ENCODE measurements at regions not wholly inside any gene's neighbourhood (a gene's known extent, or its start where the extent isn't known, plus 50 kb on each side); places are given as distances from the start of the nearest gene placed in this dataset.

GRCh38 chr14:95406756-95407277, 87.1 kb upstream of the CLMN start:
- Histone ChIP-seq H3K9me2 (replicated peaks; ENCODE audit: insufficient read depth, low read length) (no peaks in the 10 kb centered on the region), H3K27me3 (ENCODE audit: low read length) (no peaks in the 10 kb centered on the region), H3K79me2 (ENCODE audit: low read length) (no peaks in the 10 kb centered on the region), H3K27ac (ENCODE audit: low read length) (no peak overlapping the region), H3K36me3 (ENCODE audit: insufficient read depth, low read length) (no peaks in the 10 kb centered on the region), H3K4me1 (ENCODE audit: low read length) (peaks cover 12% of the 10 kb centered on the region), H3K4me2 (ENCODE audit: low read depth, low read length, poor library complexity, severe bottlenecking) (no peak overlapping the region), H3K9ac (ENCODE audit: low read length) (no peak overlapping the region), H3K9me3 (ENCODE audit: low read length) (no peaks in the 10 kb centered on the region), H4K20me1 (ENCODE audit: insufficient read depth, low read depth, low read length) (no peaks in the 10 kb centered on the region), H3K4me3 (ENCODE audit: low read length) (no peak overlapping the region), H2AFZ (ENCODE audit: low read length) (no peak overlapping the region)
- DNase-seq: no peak

- no peak overlapping the region for H3K4me2 ChIP-seq (ENCODE audit: low read depth, low read length, poor library complexity, severe bottlenecking)
- H3K36me3 ChIP-seq (ENCODE audit: insufficient read depth, low read length): no peaks in the 10 kb centered on the region
- no peaks in the 10 kb centered on the region for H3K9me2 ChIP-seq (replicated peaks; ENCODE audit: insufficient read depth, low read length)
- H3K4me1 ChIP-seq (ENCODE audit: low read length): peaks cover 16% of the 10 kb centered on the region
- no peaks in the 10 kb centered on the region for H4K20me1 ChIP-seq (ENCODE audit: insufficient read depth, low read depth, low read length)
- H2AFZ ChIP-seq (ENCODE audit: low read length): no peak overlapping the region
- H3K4me3 ChIP-seq (ENCODE audit: low read length): no peak overlapping the region
- H3K27ac ChIP-seq (ENCODE audit: low read length): no peak overlapping the region
- H3K27me3 ChIP-seq (ENCODE audit: low read length): no peaks in the 10 kb centered on the region
- no peak overlapping the region for H3K9ac ChIP-seq (ENCODE audit: low read length)
- no peaks in the 10 kb centered on the region for H3K9me3 ChIP-seq (ENCODE audit: low read length)
- no peak for DNase-seq
- H3K79me2 ChIP-seq (ENCODE audit: low read length): no peaks in the 10 kb centered on the region
Measured at GRCh38 chr14:95404583-95404982, 84.9 kb upstream of the CLMN start.

GRCh38 chr14:95402578-95402977, 82.9 kb upstream of the CLMN start:
- Histone ChIP-seq H2AFZ (ENCODE audit: low read length) (no peak overlapping the region), H3K9ac (ENCODE audit: low read length) (no peak overlapping the region), H3K79me2 (ENCODE audit: low read length) (no peaks in the 10 kb centered on the region), H4K20me1 (ENCODE audit: insufficient read depth, low read depth, low read length) (no peaks in the 10 kb centered on the region), H3K4me3 (ENCODE audit: low read length) (no peak overlapping the region), H3K27ac (ENCODE audit: low read length) (no peak overlapping the region), H3K9me2 (replicated peaks; ENCODE audit: insufficient read depth, low read length) (no peaks in the 10 kb centered on the region), H3K4me2 (ENCODE audit: low read depth, low read length, poor library complexity, severe bottlenecking) (no peak overlapping the region), H3K27me3 (ENCODE audit: low read length) (no peaks in the 10 kb centered on the region), H3K4me1 (ENCODE audit: low read length) (peaks cover 22% of the 10 kb centered on the region), H3K36me3 (ENCODE audit: insufficient read depth, low read length) (no peaks in the 10 kb centered on the region), H3K9me3 (ENCODE audit: low read length) (no peaks in the 10 kb centered on the region)
- no peak for DNase-seq

- H3K4me2 ChIP-seq (ENCODE audit: low read depth, low read length, poor library complexity, severe bottlenecking): no peak overlapping the region
- no peaks in the 10 kb centered on the region for H3K79me2 ChIP-seq (ENCODE audit: low read length)
- H3K4me3 ChIP-seq (ENCODE audit: low read length): no peak overlapping the region
- H3K27ac ChIP-seq (ENCODE audit: low read length): no peak overlapping the region
- H2AFZ ChIP-seq (ENCODE audit: low read length): no peak overlapping the region
- H3K27me3 ChIP-seq (ENCODE audit: low read length): no peaks in the 10 kb centered on the region
- H3K9me2 ChIP-seq (replicated peaks; ENCODE audit: insufficient read depth, low read length): no peaks in the 10 kb centered on the region
- H3K4me1 ChIP-seq (ENCODE audit: low read length): peaks cover 24% of the 10 kb centered on the region
- no peak overlapping the region for H3K9ac ChIP-seq (ENCODE audit: low read length)
- H3K36me3 ChIP-seq (ENCODE audit: insufficient read depth, low read length): no peaks in the 10 kb centered on the region
- no peaks in the 10 kb centered on the region for H4K20me1 ChIP-seq (ENCODE audit: insufficient read depth, low read depth, low read length)
- no peak for DNase-seq
- H3K9me3 ChIP-seq (ENCODE audit: low read length): no peaks in the 10 kb centered on the region
Measured at GRCh38 chr14:95402176-95402575, 82.5 kb upstream of the CLMN start.

GRCh38 chr14:95398630-95399547, 79.2 kb upstream of the CLMN start:
- Histone ChIP-seq H3K9ac (ENCODE audit: low read length) (no peak overlapping the region), H3K4me2 (ENCODE audit: low read depth, low read length, poor library complexity, severe bottlenecking) (no peak overlapping the region), H3K4me1 (ENCODE audit: low read length) (peaks cover 21% of the 10 kb centered on the region), H3K9me3 (ENCODE audit: low read length) (no peaks in the 10 kb centered on the region), H3K27me3 (ENCODE audit: low read length) (peaks cover 4% of the 10 kb centered on the region; the same call in 1 of the 2 replicates), H2AFZ (ENCODE audit: low read length) (no peak overlapping the region), H4K20me1 (ENCODE audit: insufficient read depth, low read depth, low read length) (no peaks in the 10 kb centered on the region), H3K4me3 (ENCODE audit: low read length) (no peak overlapping the region), H3K36me3 (ENCODE audit: insufficient read depth, low read length) (no peaks in the 10 kb centered on the region), H3K79me2 (ENCODE audit: low read length) (no peaks in the 10 kb centered on the region), H3K9me2 (replicated peaks; ENCODE audit: insufficient read depth, low read length) (no peaks in the 10 kb centered on the region), H3K27ac (ENCODE audit: low read length) (no peak overlapping the region)
- DNase-seq: no peak

- no peaks in the 10 kb centered on the region for H4K20me1 ChIP-seq (ENCODE audit: insufficient read depth, low read depth, low read length)
- no peaks in the 10 kb centered on the region for H3K9me2 ChIP-seq (replicated peaks; ENCODE audit: insufficient read depth, low read length)
- no peak overlapping the region for H3K27ac ChIP-seq (ENCODE audit: low read length)
- H3K4me2 ChIP-seq (ENCODE audit: low read depth, low read length, poor library complexity, severe bottlenecking): no peak overlapping the region
- H3K9ac ChIP-seq (ENCODE audit: low read length): no peak overlapping the region
- H3K79me2 ChIP-seq (ENCODE audit: low read length): no peaks in the 10 kb centered on the region
- H3K4me1 ChIP-seq (ENCODE audit: low read length): peaks cover 21% of the 10 kb centered on the region
- peaks cover 5% of the 10 kb centered on the region; the same call in 1 of the 2 replicates for H3K27me3 ChIP-seq (ENCODE audit: low read length)
- no peak overlapping the region for H2AFZ ChIP-seq (ENCODE audit: low read length)
- H3K9me3 ChIP-seq (ENCODE audit: low read length): no peaks in the 10 kb centered on the region
- no peaks in the 10 kb centered on the region for H3K36me3 ChIP-seq (ENCODE audit: insufficient read depth, low read length)
- H3K4me3 ChIP-seq (ENCODE audit: low read length): no peak overlapping the region
- DNase-seq: no peak
Measured at GRCh38 chr14:95397325-95397724, 77.6 kb upstream of the CLMN start.

GRCh38 chr14:95396221-95396620, 76.5 kb upstream of the CLMN start:
- Histone ChIP-seq H3K4me1 (ENCODE audit: low read length) (peaks cover 21% of the 10 kb centered on the region), H3K9ac (ENCODE audit: low read length) (no peak overlapping the region), H4K20me1 (ENCODE audit: insufficient read depth, low read depth, low read length) (no peaks in the 10 kb centered on the region), H3K4me2 (ENCODE audit: low read depth, low read length, poor library complexity, severe bottlenecking) (no peak overlapping the region), H3K36me3 (ENCODE audit: insufficient read depth, low read length) (no peaks in the 10 kb centered on the region), H3K4me3 (ENCODE audit: low read length) (no peak overlapping the region), H2AFZ (ENCODE audit: low read length) (no peak overlapping the region), H3K79me2 (ENCODE audit: low read length) (no peaks in the 10 kb centered on the region), H3K9me3 (ENCODE audit: low read length) (no peaks in the 10 kb centered on the region), H3K27me3 (ENCODE audit: low read length) (peaks cover 5% of the 10 kb centered on the region; the same call in 1 of the 2 replicates), H3K9me2 (replicated peaks; ENCODE audit: insufficient read depth, low read length) (no peaks in the 10 kb centered on the region), H3K27ac (ENCODE audit: low read length) (no peak overlapping the region)
- peak; percentile 52 for DNase-seq

GRCh38 chr14:95395098-95395737, 75.5 kb upstream of the CLMN start:
- DNase-seq: no peak
- no peaks in the 10 kb centered on the region for H3K9me3 ChIP-seq (ENCODE audit: low read length)
- H3K9me2 ChIP-seq (replicated peaks; ENCODE audit: insufficient read depth, low read length): no peaks in the 10 kb centered on the region
- H3K9ac ChIP-seq (ENCODE audit: low read length): no peak overlapping the region
- H3K4me3 ChIP-seq (ENCODE audit: low read length): no peak overlapping the region
- no peaks in the 10 kb centered on the region for H3K36me3 ChIP-seq (ENCODE audit: insufficient read depth, low read length)
- no peaks in the 10 kb centered on the region for H4K20me1 ChIP-seq (ENCODE audit: insufficient read depth, low read depth, low read length)
- H3K4me1 ChIP-seq (ENCODE audit: low read length): peaks cover 21% of the 10 kb centered on the region
- no peak overlapping the region for H3K4me2 ChIP-seq (ENCODE audit: low read depth, low read length, poor library complexity, severe bottlenecking)
- no peak overlapping the region for H3K27ac ChIP-seq (ENCODE audit: low read length)
- H3K27me3 ChIP-seq (ENCODE audit: low read length): peaks cover 5% of the 10 kb centered on the region; the same call in 1 of the 2 replicates
- no peak overlapping the region for H2AFZ ChIP-seq (ENCODE audit: low read length)
- H3K79me2 ChIP-seq (ENCODE audit: low read length): no peaks in the 10 kb centered on the region
